Panc1 (cell line): ENCODE measurements at regions not wholly inside any gene's neighbourhood (a gene's known extent, or its start where the extent isn't known, plus 50 kb on each side); places are given as distances from the start of the nearest gene placed in this dataset.

Source experiments
- ATAC-seq: fragments of 200-7000 bp; cut with Tn5 transposase; 2 replicates; pipeline ENCODE4 v1.9.1; 2020; ENCODE audit warnings: mild to moderate bottlenecking, moderate library complexity
- BruUV-seq: library from RNA; stranded (reverse); fragments of 400-500 nt; replicated peaks from 2 replicates; lab custom pipeline; 2021; lab: Mats Ljungman, UMichigan
- CTCF ChIA-PET: fragments of 300-600 bp; sonication (Branson Sonifier 250); formaldehyde crosslinking; loops from one replicate; lab custom pipeline; 2022; ENCODE audit warnings: antibody characterized with exemption; lab: Charles Lee
- POLR2A ChIA-PET: fragments of 300-600 bp; sonication (Branson Sonifier 250); formaldehyde crosslinking; loops from one replicate; lab custom pipeline; 2022; ENCODE audit warnings: antibody characterized with exemption; lab: Charles Lee
- DNase-seq: peaks from one replicate; pipeline ENCODE4 v3.0.0-alpha.2; 2010; ENCODE audit warnings: low read depth, low spot score
- H3K27ac ChIP-seq: 2 replicates; pipeline ENCODE4 v1.5.1; 2011; ENCODE audit warnings: mild to moderate bottlenecking, low read length, inconsistent platforms
- H3K27me3 ChIP-seq: fragments of 200-500 bp; sonication (Bioruptor generic); 2 replicates; pipeline ENCODE4 v1.6.0; 2014; ENCODE audit warnings: low read length, inconsistent platforms; ENCODE audit not compliant: control insufficient read depth, insufficient read depth
- H3K36me3 ChIP-seq: fragments of 200-500 bp; sonication (Bioruptor generic); 2 replicates; pipeline ENCODE4 v1.5.1; 2014; ENCODE audit warnings: inconsistent platforms, mild to moderate bottlenecking, low read length, moderate library complexity; ENCODE audit not compliant: control insufficient read depth, insufficient read depth
- H3K4me1 ChIP-seq: 2 replicates; pipeline ENCODE4 v1.5.1; 2011; ENCODE audit warnings: inconsistent platforms, mild to moderate bottlenecking, low read length, moderate library complexity; ENCODE audit not compliant: control insufficient read depth, insufficient read depth
- H3K4me3 ChIP-seq, 2 experiments: 2 replicates each; pipeline ENCODE4 v1.5.1; 2011 to 2012; ENCODE audit warnings: low read depth in 2 of 2, low read length in 2 of 2, mild to moderate bottlenecking in 2 of 2, inconsistent platforms in 1 of 2, moderate library complexity in 1 of 2
- H3K9me3 ChIP-seq: fragments of 200-500 bp; sonication (Bioruptor generic); 2 replicates; pipeline ENCODE4 v1.5.1; 2014; ENCODE audit warnings: low read depth, mild to moderate bottlenecking, inconsistent platforms, low read length, moderate library complexity; ENCODE audit not compliant: control insufficient read depth, insufficient read depth
- CTCF ChIP-seq: fragments of 450-650 bp; IDR thresholded peaks from 2 replicates; pipeline ENCODE4 v1.5.1; 2017; ENCODE audit warnings: mild to moderate bottlenecking
- POLR2AphosphoS5 ChIP-seq: IDR thresholded peaks from 2 replicates; pipeline ENCODE4 v1.6.1; 2012; ENCODE audit warnings: mild to moderate bottlenecking, low read depth, low read length, moderate library complexity
- SIN3A ChIP-seq: IDR thresholded peaks from 2 replicates; pipeline ENCODE4 v1.6.1; 2012; ENCODE audit warnings: low read depth, mild to moderate bottlenecking, low read length, moderate library complexity, borderline replicate concordance; ENCODE audit not compliant: insufficient read depth
- TCF7L2 ChIP-seq: IDR thresholded peaks from 2 replicates; pipeline ENCODE4 v1.6.1; 2011; ENCODE audit warnings: mild to moderate bottlenecking, low read depth, low read length, inconsistent platforms
- in situ Hi-C: cut with HindIII; loops from 2 replicates; pipeline ENCODE4 v1.10.0; 2016; ENCODE audit warnings: low sequenced_read_pairs, low pct_unique_long_range_greater_than_20kb
- intact Hi-C: fragments of 100-400 bp; cut with micrococcal nuclease; formaldehyde crosslinking; loops from one replicate; pipeline ENCODE4 v1.10.0; 2022; ENCODE audit not compliant: unreplicated experiment
- TF ChIP-seq, protein P1 (sequence below), 2 experiments: IDR thresholded peaks; 2 replicates each; pipeline ENCODE4 v1.6.1; 2011 to 2012; ENCODE audit warnings: low read depth in 2 of 2, control low read depth in 1 of 2, low read length in 1 of 2, mild to moderate bottlenecking in 1 of 2, moderate library complexity in 1 of 2; ENCODE audit not compliant: insufficient read depth in 1 of 2

DNA sequence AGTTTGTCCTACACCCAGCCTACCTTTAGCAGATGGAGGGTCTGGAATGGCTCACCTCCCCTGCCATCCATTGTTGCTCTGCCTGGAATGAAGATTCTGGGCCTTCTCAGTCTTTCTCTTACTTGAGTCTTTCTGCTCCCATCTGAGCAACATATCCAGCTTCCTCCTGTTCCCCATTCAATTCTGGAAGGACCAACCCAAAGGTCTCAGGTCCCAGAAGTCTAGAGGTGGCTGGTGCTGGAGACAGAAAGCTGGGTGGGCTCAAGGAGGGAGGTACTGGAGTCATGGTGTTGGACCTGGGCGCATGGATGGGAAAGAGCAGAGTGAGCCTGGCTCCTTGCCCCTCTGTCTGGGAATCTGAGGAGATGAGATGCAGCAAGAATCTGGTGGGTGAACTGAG is 93.5 kb upstream of the SIX3 start:
- BruUV-seq: no TSS peak
- Histone ChIP-seq H3K9me3 (no peaks in the 10 kb centered on the region), H3K27me3 (peaks cover 11% of the 10 kb centered on the region), H3K27ac (no peak overlapping the region), H3K4me3 (no peak overlapping the region), H3K4me1 (no peaks in the 10 kb centered on the region), H3K36me3 (no peaks in the 10 kb centered on the region)
- CTCF ChIA-PET: interaction anchor here (0.7 kb wide), 1 partner anchor 359 kb away, joined by 6 read pairs; no protein-coding TSS in a partner anchor
- ATAC-seq (no peak), DNase-seq (no peak)
- intact Hi-C loops: no loop called here
- no peak for TF ChIP-seq CTCF
- TF ChIP-seq, protein P1, sequence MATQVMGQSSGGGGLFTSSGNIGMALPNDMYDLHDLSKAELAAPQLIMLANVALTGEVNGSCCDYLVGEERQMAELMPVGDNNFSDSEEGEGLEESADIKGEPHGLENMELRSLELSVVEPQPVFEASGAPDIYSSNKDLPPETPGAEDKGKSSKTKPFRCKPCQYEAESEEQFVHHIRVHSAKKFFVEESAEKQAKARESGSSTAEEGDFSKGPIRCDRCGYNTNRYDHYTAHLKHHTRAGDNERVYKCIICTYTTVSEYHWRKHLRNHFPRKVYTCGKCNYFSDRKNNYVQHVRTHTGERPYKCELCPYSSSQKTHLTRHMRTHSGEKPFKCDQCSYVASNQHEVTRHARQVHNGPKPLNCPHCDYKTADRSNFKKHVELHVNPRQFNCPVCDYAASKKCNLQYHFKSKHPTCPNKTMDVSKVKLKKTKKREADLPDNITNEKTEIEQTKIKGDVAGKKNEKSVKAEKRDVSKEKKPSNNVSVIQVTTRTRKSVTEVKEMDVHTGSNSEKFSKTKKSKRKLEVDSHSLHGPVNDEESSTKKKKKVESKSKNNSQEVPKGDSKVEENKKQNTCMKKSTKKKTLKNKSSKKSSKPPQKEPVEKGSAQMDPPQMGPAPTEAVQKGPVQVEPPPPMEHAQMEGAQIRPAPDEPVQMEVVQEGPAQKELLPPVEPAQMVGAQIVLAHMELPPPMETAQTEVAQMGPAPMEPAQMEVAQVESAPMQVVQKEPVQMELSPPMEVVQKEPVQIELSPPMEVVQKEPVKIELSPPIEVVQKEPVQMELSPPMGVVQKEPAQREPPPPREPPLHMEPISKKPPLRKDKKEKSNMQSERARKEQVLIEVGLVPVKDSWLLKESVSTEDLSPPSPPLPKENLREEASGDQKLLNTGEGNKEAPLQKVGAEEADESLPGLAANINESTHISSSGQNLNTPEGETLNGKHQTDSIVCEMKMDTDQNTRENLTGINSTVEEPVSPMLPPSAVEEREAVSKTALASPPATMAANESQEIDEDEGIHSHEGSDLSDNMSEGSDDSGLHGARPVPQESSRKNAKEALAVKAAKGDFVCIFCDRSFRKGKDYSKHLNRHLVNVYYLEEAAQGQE (IDR thresholded peaks at IDR 0.05; ENCODE audit: insufficient read depth in 1 of 2, low read depth in 2 of 2, low read length in 1 of 2): no peak
- no peak for TF ChIP-seq POLR2AphosphoS5
- TF ChIP-seq TCF7L2: no peak
- TF ChIP-seq SIN3A: no peak
- POLR2A ChIA-PET: no interaction called here
- in situ Hi-C loops: no loop called here

DNA sequence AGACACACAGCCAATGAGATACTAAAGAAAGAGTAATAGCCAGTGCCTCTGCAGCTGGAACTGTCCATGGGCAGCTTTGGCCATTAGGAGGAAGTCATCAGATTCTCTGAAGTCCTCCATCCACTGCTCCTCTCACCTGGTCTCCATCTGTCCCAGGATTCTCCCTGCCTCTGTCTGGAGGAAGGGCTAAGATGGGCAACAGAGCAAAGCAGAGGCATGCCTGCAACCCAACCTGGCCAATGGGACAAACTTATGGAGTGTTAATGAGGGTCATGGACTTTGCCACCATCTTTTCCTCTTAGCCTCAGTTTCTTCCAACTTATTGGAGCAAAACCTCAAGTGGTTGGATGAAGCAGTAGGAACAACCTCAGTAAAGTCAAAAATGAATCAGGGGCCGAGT is 91.5 kb upstream of the SIX3 start:
- H3K36me3 ChIP-seq: no peaks in the 10 kb centered on the region
- no peaks in the 10 kb centered on the region for H3K4me1 ChIP-seq
- H3K27ac ChIP-seq: no peak overlapping the region
- no TSS peak for BruUV-seq
- H3K27me3 ChIP-seq: peaks cover 12% of the 10 kb centered on the region
- no peak for ATAC-seq
- intact Hi-C loops: no loop called here
- CTCF ChIA-PET: no interaction called here
- DNase-seq: no peak
- H3K9me3 ChIP-seq: no peaks in the 10 kb centered on the region
- in situ Hi-C loops: no loop called here
- H3K4me3 ChIP-seq: no peak overlapping the region
- POLR2A ChIA-PET: no interaction called here
- TF ChIP-seq POLR2AphosphoS5 (no peak), SIN3A (no peak), TCF7L2 (no peak), CTCF (no peak)
- TF ChIP-seq, protein P1 (IDR thresholded peaks at IDR 0.05; ENCODE audit: insufficient read depth in 1 of 2, low read depth in 2 of 2, low read length in 1 of 2): no peak
